ENCODE measurements at regions not wholly inside any gene's neighbourhood (a gene's known extent, or its start where the extent isn't known, plus 50 kb on each side); places are given as distances from the start of the nearest gene placed in this dataset.

DNA sequence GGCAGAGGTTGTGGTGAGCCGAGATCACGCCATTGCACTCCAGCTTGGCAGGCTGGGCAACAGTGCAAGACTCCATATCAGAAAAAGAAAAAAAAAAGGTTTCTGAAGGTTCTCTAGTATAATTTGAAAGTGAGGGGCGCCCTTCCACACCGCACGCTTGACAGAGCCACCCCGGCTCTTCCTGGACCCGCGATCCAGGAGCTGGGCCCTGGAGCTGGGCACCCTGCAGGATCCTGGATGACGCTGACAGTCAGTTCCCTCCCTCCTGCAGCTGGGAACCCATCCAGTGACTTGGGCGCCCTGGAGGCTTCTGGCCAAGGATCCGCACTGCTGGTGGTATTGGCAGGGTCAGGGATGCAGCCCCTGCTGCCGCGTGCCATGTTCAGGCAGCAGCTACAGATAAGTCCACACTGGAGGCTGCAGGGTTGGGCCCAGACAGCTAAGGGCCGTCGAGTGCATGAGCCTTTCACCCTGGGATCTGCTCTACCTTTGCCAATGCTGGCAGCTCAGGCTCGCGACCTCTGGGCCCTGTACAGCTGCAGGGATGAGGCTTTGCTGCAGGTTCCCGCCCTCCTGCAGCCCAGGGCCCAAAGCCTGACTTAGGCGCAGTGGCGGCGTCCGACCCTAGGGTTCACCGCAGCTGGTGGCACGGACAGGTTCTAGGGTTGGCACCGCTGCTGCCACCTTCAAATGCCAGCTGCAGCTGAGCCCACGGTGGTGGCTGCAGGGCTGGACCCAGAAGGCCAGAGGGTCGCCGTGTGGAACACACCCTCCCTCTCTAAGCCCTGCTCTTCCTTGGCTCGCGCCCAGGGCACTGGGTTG lies 110.2 kb downstream of the OR13A1 start:
- TF ChIP-seq CTCF (IDR thresholded peaks at IDR 0.05; ENCODE audit: low read depth, low read length, poor library complexity, severe bottlenecking) (no peak), EZH2phosphoT487 (IDR thresholded peaks at IDR 0.05; ENCODE audit: borderline replicate concordance, low read length) (no peak)
